Caki2 (cell line): ENCODE measurements at regions not wholly inside any gene's neighbourhood (a gene's known extent, or its start where the extent isn't known, plus 50 kb on each side); places are given as distances from the start of the nearest gene placed in this dataset.

Experiments used
- DNase-seq: peaks from one replicate; pipeline ENCODE4 v3.0.0-alpha.2; 2015; ENCODE audit warnings: low read depth
- in situ Hi-C: cut with HindIII; loops from 2 replicates; pipeline ENCODE4 v1.10.0; 2016; ENCODE audit warnings: low sequenced_read_pairs, low pct_unique_long_range_greater_than_20kb, mixed read lengths

GRCh38 chr1:4025752-4026151 is 125.7 kb upstream of the C1orf174 start:
- in situ Hi-C loops = no loop called here
- DNase-seq = no peak

GRCh38 chr1:4027008-4027407 is 126.9 kb upstream of the C1orf174 start:
- no peak for DNase-seq
- in situ Hi-C loops = no loop called here

- no peak for DNase-seq
- in situ Hi-C loops = no loop called here
Observed at GRCh38 chr1:4027492-4028138, 127.5 kb upstream of the C1orf174 start.

- in situ Hi-C loops = no loop called here
Observed at GRCh38 chr1:4028139-4028501, 128.0 kb upstream of the C1orf174 start.

GRCh38 chr1:4029376-4029775 is 129.3 kb upstream of the C1orf174 start:
- in situ Hi-C loops = no loop called here
- no peak for DNase-seq

More at GRCh38 chr1:4028139-4028501, 128.0 kb upstream of the C1orf174 start:
- DNase-seq = no peak

GRCh38 chr1:4032571-4032970 is 132.5 kb upstream of the C1orf174 start:
- no peak for DNase-seq
- in situ Hi-C loops = no loop called here

GRCh38 chr1:4033129-4033676 is 133.1 kb upstream of the C1orf174 start:
- in situ Hi-C loops = no loop called here

GRCh38 chr1:4033713-4034112 is 133.6 kb upstream of the C1orf174 start:
- DNase-seq = no peak
- in situ Hi-C loops = no loop called here

More at GRCh38 chr1:4033129-4033676, 133.1 kb upstream of the C1orf174 start:
- no peak for DNase-seq

GRCh38 chr1:4034318-4034887 is 134.3 kb upstream of the C1orf174 start:
- DNase-seq = no peak
- in situ Hi-C loops = no loop called here

GRCh38 chr1:4044967-4045366 is 144.9 kb upstream of the C1orf174 start:
- in situ Hi-C loops = no loop called here
- DNase-seq = no peak

- no peak for DNase-seq
- in situ Hi-C loops = no loop called here
Observed at GRCh38 chr1:4045397-4046010, 145.4 kb upstream of the C1orf174 start.

GRCh38 chr1:4046836-4047461 is 146.9 kb upstream of the C1orf174 start:
- DNase-seq = no peak
- in situ Hi-C loops = no loop called here

- in situ Hi-C loops = no loop called here
- DNase-seq = no peak
Observed at GRCh38 chr1:4047666-4048065, 147.6 kb upstream of the C1orf174 start.

GRCh38 chr1:4048076-4048475 is 148.0 kb upstream of the C1orf174 start:
- no peak for DNase-seq
- in situ Hi-C loops = no loop called here

- DNase-seq = no peak
- in situ Hi-C loops = no loop called here
Observed at GRCh38 chr1:4048921-4049320, 148.8 kb upstream of the C1orf174 start.

- in situ Hi-C loops = no loop called here
Observed at GRCh38 chr1:4050998-4051397, 150.9 kb upstream of the C1orf174 start.

GRCh38 chr1:4052657-4053056 is 152.6 kb upstream of the C1orf174 start:
- in situ Hi-C loops = no loop called here
- no peak for DNase-seq

More at GRCh38 chr1:4050998-4051397, 150.9 kb upstream of the C1orf174 start:
- no peak for DNase-seq

- in situ Hi-C loops = no loop called here
- no peak for DNase-seq
Observed at GRCh38 chr1:4053160-4053748, 153.2 kb upstream of the C1orf174 start.

GRCh38 chr1:4053774-4054173 is 153.7 kb upstream of the C1orf174 start:
- in situ Hi-C loops = no loop called here
- DNase-seq = no peak
